ENCODE measurements at regions not wholly inside any gene's neighbourhood (a gene's known extent, or its start where the extent isn't known, plus 50 kb on each side); places are given as distances from the start of the nearest gene placed in this dataset.

DNA sequence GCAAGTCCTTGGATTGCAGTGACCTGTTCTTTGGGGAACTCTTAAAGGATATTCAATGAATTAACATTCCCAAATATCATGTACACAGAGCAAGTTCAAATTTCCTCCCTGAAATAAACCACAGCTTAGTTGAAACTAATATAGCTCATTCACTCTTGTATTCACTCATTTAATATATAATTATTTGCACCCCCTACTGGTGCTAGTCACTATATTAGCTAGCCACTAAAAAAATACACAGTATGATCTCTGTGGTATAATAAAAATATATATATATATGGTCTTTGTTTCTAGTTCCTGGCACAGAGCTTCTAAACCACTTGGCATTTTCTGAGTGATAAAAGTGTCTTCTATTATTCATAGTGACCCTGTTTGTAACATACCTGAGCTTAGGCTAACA lies 177.3 kb upstream of the LYPLAL1 start:
- no peaks in the 10 kb centered on the region for H3K36me3 ChIP-seq
- DNase-seq (no peak), FAIRE-seq (no peak), ATAC-seq (no peak)
- H3K27me3 ChIP-seq = no peaks in the 10 kb centered on the region
- no peak overlapping the region for H3K4me3 ChIP-seq
- intact Hi-C loops (cut with DNase I) = no loop called here
- H3K4me1 ChIP-seq = no peaks in the 10 kb centered on the region
- no peaks in the 10 kb centered on the region for H3K9me3 ChIP-seq
- H3K27ac ChIP-seq = no peak overlapping the region
- TF ChIP-seq, protein P1, sequence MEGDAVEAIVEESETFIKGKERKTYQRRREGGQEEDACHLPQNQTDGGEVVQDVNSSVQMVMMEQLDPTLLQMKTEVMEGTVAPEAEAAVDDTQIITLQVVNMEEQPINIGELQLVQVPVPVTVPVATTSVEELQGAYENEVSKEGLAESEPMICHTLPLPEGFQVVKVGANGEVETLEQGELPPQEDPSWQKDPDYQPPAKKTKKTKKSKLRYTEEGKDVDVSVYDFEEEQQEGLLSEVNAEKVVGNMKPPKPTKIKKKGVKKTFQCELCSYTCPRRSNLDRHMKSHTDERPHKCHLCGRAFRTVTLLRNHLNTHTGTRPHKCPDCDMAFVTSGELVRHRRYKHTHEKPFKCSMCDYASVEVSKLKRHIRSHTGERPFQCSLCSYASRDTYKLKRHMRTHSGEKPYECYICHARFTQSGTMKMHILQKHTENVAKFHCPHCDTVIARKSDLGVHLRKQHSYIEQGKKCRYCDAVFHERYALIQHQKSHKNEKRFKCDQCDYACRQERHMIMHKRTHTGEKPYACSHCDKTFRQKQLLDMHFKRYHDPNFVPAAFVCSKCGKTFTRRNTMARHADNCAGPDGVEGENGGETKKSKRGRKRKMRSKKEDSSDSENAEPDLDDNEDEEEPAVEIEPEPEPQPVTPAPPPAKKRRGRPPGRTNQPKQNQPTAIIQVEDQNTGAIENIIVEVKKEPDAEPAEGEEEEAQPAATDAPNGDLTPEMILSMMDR (IDR thresholded peaks at IDR 0.05) = no peak

- Histone ChIP-seq H3K27ac (no peak overlapping the region), H3K4me1 (no peaks in the 10 kb centered on the region), H3K9me3 (peaks cover 0 to 5% (median 0%) of the 10 kb centered on the region in 4 donors), H3K27me3 (peaks cover 0 to 3% (median 0%) of the 10 kb centered on the region in 4 donors), H3K36me3 (no peaks in the 10 kb centered on the region), H3K4me3 (no peak overlapping the region)
- FAIRE-seq (no peak), ATAC-seq (no peak), DNase-seq (no peak)
- TF ChIP-seq, protein P1 (IDR thresholded peaks at IDR 0.05) = no peak
- WGBS, 2 donors = 40 to 51% methylated on average over 1 of the region's 1 CpG
- intact Hi-C loops (cut with DNase I) = no loop called here
These were observed 173.7 kb upstream of the LYPLAL1 start for GRCh38 chr1:219000005-219000404.

DNA sequence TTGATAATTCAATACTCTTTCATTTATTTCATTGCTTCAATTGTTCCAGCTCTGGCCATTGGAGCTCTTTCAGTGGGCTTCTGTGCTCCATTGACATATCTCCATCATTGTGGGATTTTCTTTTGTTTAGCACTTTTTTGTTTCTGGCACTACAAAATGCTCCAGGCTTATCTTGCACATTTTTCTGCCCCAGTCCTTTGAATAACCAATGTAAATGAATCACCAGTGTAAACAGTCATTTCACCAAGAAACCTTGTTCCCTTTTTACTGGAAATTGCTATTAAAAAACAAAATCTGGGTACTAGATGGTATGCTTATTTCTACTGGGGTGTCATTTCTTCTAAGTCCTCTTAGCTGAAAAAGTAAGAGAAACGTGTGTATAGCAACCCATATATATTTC lies 173.0 kb upstream of the LYPLAL1 start:
- Histone ChIP-seq H3K36me3 (no peaks in the 10 kb centered on the region), H3K27ac (no peak overlapping the region), H3K4me1 (no peaks in the 10 kb centered on the region), H3K27me3 (peaks cover 0 to 3% (median 0%) of the 10 kb centered on the region in 4 donors), H3K4me3 (no peak overlapping the region), H3K9me3 (peaks cover 0 to 5% (median 0%) of the 10 kb centered on the region in 4 donors)
- ATAC-seq (no peak), DNase-seq (no peak), FAIRE-seq (no peak)
- 59 to 78% methylated on average over 1 of the region's 1 CpG for WGBS, 2 donors
- TF ChIP-seq, protein P1 (IDR thresholded peaks at IDR 0.05) = no peak
- intact Hi-C loops (cut with DNase I) = no loop called here

DNA sequence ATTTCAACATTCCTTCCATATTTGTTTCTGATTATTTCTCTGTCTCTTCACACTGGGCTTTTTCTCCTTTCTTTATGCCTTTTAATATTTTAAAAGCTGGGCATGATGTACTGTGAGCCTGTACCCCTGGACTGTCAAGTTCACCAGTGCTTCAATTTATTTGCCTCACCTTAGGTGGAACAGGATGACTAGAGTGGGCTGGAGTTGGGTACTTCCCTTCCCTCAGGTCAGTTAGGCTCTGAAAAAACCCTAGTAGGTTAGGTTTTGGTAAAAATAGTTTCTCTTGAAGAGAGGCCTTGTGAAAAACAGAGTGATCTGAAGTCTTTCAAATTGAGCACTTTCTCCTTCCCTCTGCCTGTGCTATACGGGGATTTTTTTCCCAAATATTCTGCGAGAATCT lies 163.0 kb upstream of the LYPLAL1 start:
- TF ChIP-seq, protein P1 (IDR thresholded peaks at IDR 0.05) = no peak
- intact Hi-C loops (cut with DNase I) = no loop called here
- H3K36me3 ChIP-seq = no peaks in the 10 kb centered on the region
- WGBS, 2 donors = 91 to 95% methylated on average over 2 of the region's 2 CpGs
- H3K4me3 ChIP-seq = no peak overlapping the region
- H3K9me3 ChIP-seq = no peaks in the 10 kb centered on the region
- ATAC-seq (no peak), DNase-seq (no peak), FAIRE-seq (no peak)
- no peak overlapping the region for H3K27ac ChIP-seq
- peaks cover 0 to 4% (median 0%) of the 10 kb centered on the region in 3 donors for H3K4me1 ChIP-seq
- H3K27me3 ChIP-seq = no peaks in the 10 kb centered on the region

- Histone ChIP-seq H3K4me3 (no peak overlapping the region), H3K9me3 (no peaks in the 10 kb centered on the region), H3K27ac (no peak overlapping the region), H3K4me1 (no peaks in the 10 kb centered on the region), H3K27me3 (no peaks in the 10 kb centered on the region), H3K36me3 (no peaks in the 10 kb centered on the region)
- FAIRE-seq (no peak), ATAC-seq (no peak), DNase-seq (no peak)
- intact Hi-C loops (cut with DNase I) = no loop called here
- TF ChIP-seq, protein P1 (IDR thresholded peaks at IDR 0.05) = no peak
- 81 to 85% methylated on average over 2 of the region's 2 CpGs for WGBS, 2 donors
These were observed 153.3 kb upstream of the LYPLAL1 start for GRCh38 chr1:219020386-219020785.

All from pancreas (tissue), 10 donors.